GM12892 (cell line): ENCODE measurements at regions not wholly inside any gene's neighbourhood (a gene's known extent, or its start where the extent isn't known, plus 50 kb on each side); places are given as distances from the start of the nearest gene placed in this dataset.

Experiments used
- POLR2A ChIP-seq: IDR thresholded peaks from 2 replicates; pipeline ENCODE4 v1.6.1; 2011; ENCODE audit warnings: low read depth, low read length, control low read depth
- POLR2AphosphoS5 ChIP-seq: IDR thresholded peaks from 2 replicates; pipeline ENCODE4 v1.6.1; 2011; ENCODE audit warnings: low read depth, low read length, control low read depth
- TAF1 ChIP-seq: IDR thresholded peaks from 2 replicates; pipeline ENCODE4 v1.6.1; 2011; ENCODE audit warnings: low read depth, mild to moderate bottlenecking, control low read depth, low read length, borderline replicate concordance

GRCh38 chr2:107064750-107065149 is 178.8 kb upstream of the ST6GAL2 start:
- TF ChIP-seq POLR2A = no peak
- no peak for TF ChIP-seq POLR2AphosphoS5
- no peak for TF ChIP-seq TAF1
